GM19023 (cell line): ENCODE measurements at regions not wholly inside any gene's neighbourhood (a gene's known extent, or its start where the extent isn't known, plus 50 kb on each side); places are given as distances from the start of the nearest gene placed in this dataset.

Experiments
- ATAC-seq: cut with Tn5 transposase; IDR thresholded peaks from one replicate; pipeline ENCODE4 v1.9.1; 2021; ENCODE audit warnings: mild to moderate bottlenecking, moderate library complexity; ENCODE audit not compliant: unreplicated experiment

DNA sequence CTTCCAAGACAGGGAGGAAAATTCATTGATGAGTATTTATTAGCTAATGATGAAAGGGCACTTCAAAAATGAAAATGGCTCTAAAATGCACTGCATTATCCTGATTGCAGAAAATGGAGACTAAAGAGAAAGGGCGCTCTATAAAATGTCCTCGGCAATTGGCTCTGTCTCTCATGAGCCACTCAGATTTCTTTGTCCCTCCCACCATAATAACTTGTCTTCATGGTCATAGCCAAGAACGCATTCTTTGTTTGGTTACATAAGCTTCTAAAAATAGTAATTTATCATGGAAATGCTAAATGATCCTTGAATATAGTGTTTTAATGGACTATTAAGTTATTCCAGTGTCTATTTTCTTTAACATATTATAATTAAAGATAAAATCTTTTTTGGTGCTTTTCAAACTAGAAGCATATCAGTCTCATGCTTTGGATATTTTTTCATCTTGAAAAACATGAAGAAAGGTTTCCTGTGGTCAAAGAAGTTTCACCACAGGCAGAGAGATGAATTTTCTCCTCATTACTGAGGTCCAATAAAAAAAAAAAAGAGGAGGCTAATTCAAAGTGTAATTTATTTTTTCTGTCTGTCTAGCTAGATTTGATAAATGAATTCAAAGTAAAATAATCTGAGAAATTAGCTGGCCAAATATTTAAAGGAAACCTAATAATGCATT is 238.1 kb upstream of the BLID start:
- no peak for ATAC-seq

DNA sequence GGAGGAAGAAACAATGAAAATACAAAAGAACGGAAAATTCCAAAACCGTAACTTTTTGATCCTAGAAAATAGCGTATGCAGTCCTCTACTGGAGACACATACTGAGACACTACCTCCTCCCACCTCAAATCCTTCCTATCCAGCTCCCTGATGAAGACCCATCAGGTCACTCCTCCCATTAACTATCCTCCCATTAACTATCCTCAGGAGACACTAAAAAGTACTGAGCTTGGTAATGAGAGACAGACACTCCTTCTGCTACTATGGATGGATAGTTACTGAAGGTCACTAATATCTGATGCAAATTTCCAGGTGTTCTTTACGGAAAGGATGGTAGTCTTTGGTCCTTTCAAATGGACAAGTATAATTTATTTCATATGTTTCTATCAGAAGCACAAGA is 237.5 kb upstream of the BLID start:
- no peak for ATAC-seq

DNA sequence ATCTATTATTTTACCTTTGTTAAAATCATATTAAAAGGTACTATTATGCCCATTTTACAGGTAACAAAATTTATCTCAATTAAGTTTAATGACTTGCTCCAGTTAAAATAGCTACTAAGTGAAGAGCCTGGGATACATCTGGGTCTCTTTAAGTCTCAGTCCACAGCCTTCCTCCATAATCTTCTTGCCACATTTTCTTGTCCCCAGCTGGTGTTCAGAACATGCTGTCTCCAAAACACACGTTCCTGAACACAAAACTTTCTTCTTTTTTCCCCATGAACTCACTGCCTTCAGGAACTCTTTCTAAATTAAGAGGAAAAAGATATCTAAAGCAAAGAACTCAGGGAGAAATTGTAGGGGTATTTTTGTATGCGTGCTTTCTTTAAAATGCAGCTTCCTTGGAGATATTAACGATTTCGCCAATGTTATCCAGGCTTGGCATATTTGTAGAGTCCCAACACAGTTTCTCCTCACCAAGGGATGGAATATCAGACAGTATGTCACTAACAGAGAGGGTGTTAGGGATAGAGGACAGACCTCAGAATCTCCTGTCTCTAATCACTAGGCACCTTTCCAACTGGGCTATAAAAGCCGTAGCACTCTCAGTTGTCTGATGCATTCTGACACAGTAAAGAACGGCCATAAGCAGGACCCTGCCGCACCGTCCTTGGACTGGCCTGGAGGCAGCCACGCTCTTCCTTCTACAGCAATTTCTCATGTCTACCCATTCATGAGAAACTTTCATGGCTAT is 232.8 kb upstream of the BLID start:
- ATAC-seq, result no peak

DNA sequence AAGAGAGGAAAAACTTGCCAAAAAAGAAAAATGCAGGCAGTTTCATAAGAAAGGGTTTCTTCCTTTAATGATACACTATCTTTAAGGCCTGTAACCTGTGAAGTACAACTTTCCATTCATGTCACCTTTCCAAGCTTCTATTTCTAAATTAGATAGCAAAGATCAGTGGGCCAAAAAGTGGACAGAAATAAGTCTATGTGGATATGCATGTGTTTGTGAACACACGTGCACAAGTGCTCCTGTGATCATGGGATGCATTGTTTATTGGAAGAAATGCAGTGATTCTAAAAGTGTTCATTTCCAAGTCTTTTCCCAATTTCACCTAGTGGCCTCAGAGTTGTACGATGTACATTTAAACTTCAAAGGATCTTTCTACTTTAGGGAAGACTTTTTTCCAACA is 230.0 kb upstream of the BLID start:
- no peak for ATAC-seq

DNA sequence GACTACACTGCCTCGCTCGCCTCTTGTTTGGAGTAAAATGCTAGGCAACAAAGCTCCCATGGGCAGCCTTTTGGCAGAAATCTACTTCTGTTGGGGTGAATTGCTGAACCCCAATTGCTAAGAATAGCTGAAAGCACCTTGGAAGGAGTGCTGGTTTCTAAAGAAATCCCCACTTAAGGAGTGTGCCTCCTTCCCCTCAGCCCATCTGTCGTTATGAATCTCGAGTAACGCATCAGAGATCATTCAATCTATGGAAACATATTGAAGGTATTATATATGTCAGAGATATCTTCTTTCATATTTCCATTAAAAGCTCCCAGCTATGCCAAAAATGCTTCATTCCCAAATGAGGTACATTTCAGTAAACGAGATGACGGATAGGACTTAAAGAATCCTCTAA is 229.6 kb upstream of the BLID start:
- no peak for ATAC-seq

DNA sequence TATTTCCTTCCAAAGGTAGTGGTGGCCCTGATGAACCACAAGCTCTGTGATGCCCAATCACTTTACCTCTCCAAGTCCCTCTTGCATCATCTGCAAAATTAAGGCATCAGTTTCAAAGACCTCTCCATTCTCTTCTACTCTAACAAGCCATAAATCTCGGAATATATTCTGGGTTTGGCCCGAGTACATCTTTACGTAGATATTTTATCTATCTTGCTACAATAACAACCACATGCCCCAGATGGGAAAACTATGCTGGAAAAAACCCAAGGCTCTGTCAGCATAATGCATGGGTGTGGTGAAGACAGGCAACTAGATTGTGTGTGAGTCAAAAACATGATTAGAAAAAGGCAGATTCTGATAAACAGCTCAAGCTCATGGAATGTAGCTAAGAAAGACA is 228.2 kb upstream of the BLID start:
- no peak for ATAC-seq

GRCh38 chr11:122343210-122343609 is 227.2 kb upstream of the BLID start:
- ATAC-seq, result no peak

- no peak for ATAC-seq
Observed at GRCh38 chr11:122342089-122342744, 226.2 kb upstream of the BLID start.

DNA sequence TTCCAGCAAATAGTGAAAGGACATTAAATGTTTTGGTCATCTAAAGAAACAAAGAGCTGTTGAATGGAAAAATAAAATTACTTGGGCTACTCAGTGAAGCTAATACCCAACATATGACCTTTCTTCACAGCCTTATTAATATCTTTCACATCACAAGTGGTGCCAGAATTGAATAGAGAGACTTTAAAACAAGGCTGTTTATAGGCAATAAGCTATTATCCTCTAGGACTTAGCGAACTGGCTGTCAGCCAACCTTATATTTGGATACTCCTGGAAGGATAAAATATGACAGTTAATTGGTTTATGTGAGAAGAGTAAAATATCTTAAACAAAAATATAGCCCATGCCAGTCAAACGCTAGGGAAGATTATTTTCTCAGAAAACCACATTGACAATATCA is 225.5 kb upstream of the BLID start:
- no peak for ATAC-seq

GRCh38 chr11:122340607-122341290 is 224.7 kb upstream of the BLID start:
- ATAC-seq, result no peak

- no peak for ATAC-seq
Observed at GRCh38 chr11:122339436-122340060, 223.5 kb upstream of the BLID start.

DNA sequence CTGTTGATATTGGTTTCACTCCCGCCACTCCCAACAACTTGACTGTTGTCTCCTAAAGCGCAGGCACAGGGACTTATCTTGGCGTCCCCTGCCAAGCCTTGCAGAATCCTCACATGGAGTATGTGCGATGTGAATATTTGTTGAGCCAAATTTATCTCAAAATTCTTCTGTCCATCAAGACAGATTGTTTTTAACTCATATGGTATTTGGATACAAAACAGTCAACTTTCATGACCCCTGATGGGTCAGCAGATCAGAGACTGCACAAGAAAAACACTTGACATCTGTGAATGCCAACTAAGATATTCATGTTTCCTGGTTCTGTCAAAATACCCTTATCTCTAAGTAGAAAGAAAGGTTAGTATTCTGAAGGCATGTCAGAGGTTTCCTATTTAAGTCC is 221.7 kb upstream of the BLID start:
- no peak for ATAC-seq

DNA sequence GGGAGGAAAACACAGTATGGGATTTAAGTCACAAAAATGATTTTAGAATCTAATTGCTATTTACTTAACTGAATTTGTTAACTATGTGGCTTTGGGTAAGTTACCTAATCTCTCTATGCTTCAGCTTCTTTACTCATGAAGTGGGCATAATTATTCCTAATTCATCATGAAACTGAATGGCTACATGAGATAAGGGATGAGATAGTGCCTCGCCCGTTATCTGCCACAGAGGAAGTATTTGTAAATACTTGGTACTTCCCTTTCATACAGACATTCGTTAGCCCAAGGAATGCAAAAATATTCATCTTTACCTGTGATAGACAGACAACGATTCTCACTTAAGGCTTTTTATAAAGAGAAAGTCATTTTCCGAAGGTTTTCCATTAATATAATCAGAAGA is 221.2 kb upstream of the BLID start:
- ATAC-seq, result no peak

GRCh38 chr11:122336706-122337105 is 220.7 kb upstream of the BLID start:
- ATAC-seq, result no peak

GRCh38 chr11:122334546-122335339 is 218.7 kb upstream of the BLID start:
- ATAC-seq, result no peak

GRCh38 chr11:122333467-122333866 is 217.5 kb upstream of the BLID start:
- no peak for ATAC-seq

DNA sequence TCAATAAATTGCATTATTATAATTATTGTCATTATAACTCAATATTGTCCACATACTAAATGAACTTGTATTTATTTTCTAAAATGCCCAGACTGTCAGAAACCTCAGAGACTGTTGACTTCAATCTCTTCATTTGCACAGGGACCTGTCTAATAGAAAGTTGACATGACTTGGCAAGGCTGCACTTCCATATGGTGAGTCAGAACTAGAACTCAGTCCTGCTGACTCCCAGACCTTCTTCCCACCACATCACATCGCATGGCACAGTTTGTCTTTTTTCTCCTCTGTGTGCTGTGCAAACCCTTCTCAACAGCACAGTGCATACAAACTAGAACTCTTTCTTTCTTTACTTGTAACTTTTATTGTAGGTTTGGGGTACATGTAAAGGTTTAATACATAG is 215.1 kb upstream of the BLID start:
- ATAC-seq, result no peak

GRCh38 chr11:122330279-122330965 is 214.4 kb upstream of the BLID start:
- no peak for ATAC-seq

GRCh38 chr11:122327528-122327927 is 211.5 kb upstream of the BLID start:
- no peak for ATAC-seq
